ENCODE measurements at regions not wholly inside any gene's neighbourhood (a gene's known extent, or its start where the extent isn't known, plus 50 kb on each side); places are given as distances from the start of the nearest gene placed in this dataset.

- no peak for ATAC-seq
- H3K27me3 Mint-ChIP-seq (ENCODE audit: low read depth), result no peaks in the 10 kb centered on the region
- peaks cover 18% of the 10 kb centered on the region for H3K36me3 Mint-ChIP-seq (ENCODE audit: insufficient read depth)
- peaks cover 44% of the 10 kb centered on the region for H3K4me1 Mint-ChIP-seq (ENCODE audit: low read depth)
- H3K9me3 Mint-ChIP-seq, result no peaks in the 10 kb centered on the region
- no peak overlapping the region for H3K4me3 Mint-ChIP-seq
- no peak for DNase-seq
These were observed 51.1 kb downstream of the GARRE1 start for GRCh38 chr19:34305221-34306083.

GRCh38 chr19:34306213-34306661 lies 51.9 kb downstream of the GARRE1 start:
- no peak for ATAC-seq
- Mint-ChIP-seq H3K9me3 (no peaks in the 10 kb centered on the region), H3K36me3 (ENCODE audit: insufficient read depth) (peaks cover 14% of the 10 kb centered on the region), H3K4me1 (ENCODE audit: low read depth) (peaks cover 52% of the 10 kb centered on the region), H3K4me3 (no peak overlapping the region), H3K27me3 (ENCODE audit: low read depth) (no peaks in the 10 kb centered on the region)
- DNase-seq, result no peak

GRCh38 chr19:34306824-34307223 lies 52.5 kb downstream of the GARRE1 start:
- H3K9me3 Mint-ChIP-seq, result no peaks in the 10 kb centered on the region
- no peaks in the 10 kb centered on the region for H3K27me3 Mint-ChIP-seq (ENCODE audit: low read depth)
- H3K4me3 Mint-ChIP-seq, result no peak overlapping the region
- H3K4me1 Mint-ChIP-seq (ENCODE audit: low read depth), result peaks cover 52% of the 10 kb centered on the region
- ATAC-seq (no peak), DNase-seq (no peak)
- H3K36me3 Mint-ChIP-seq (ENCODE audit: insufficient read depth), result peaks cover 14% of the 10 kb centered on the region

- Mint-ChIP-seq H3K4me1 (ENCODE audit: low read depth) (peaks cover 48% of the 10 kb centered on the region), H3K9me3 (no peaks in the 10 kb centered on the region), H3K4me3 (peak overlapping the region; percentile 58), H3K36me3 (ENCODE audit: insufficient read depth) (peaks cover 16% of the 10 kb centered on the region), H3K27me3 (ENCODE audit: low read depth) (no peaks in the 10 kb centered on the region)
- ATAC-seq (no peak), DNase-seq (no peak)
These were observed 54.3 kb downstream of the GARRE1 start for GRCh38 chr19:34308381-34309367.

- H3K9me3 Mint-ChIP-seq, result no peaks in the 10 kb centered on the region
- H3K36me3 Mint-ChIP-seq (ENCODE audit: insufficient read depth), result peaks cover 16% of the 10 kb centered on the region
- H3K4me3 Mint-ChIP-seq, result peak overlapping the region; percentile 58
- no peaks in the 10 kb centered on the region for H3K27me3 Mint-ChIP-seq (ENCODE audit: low read depth)
- peaks cover 51% of the 10 kb centered on the region for H3K4me1 Mint-ChIP-seq (ENCODE audit: low read depth)
- ATAC-seq (no peak), DNase-seq (no peak)
These were observed 55.2 kb downstream of the GARRE1 start for GRCh38 chr19:34309368-34310138.

- Mint-ChIP-seq H3K27me3 (ENCODE audit: low read depth) (no peaks in the 10 kb centered on the region), H3K9me3 (no peaks in the 10 kb centered on the region), H3K36me3 (ENCODE audit: insufficient read depth) (peaks cover 10% of the 10 kb centered on the region), H3K4me3 (peak overlapping the region; percentile 35), H3K4me1 (ENCODE audit: low read depth) (peaks cover 57% of the 10 kb centered on the region)
- ATAC-seq (no peak), DNase-seq (no peak)
These were observed 54.5 kb upstream of the GPI start for GRCh38 chr19:34310494-34310981.

GRCh38 chr19:34313188-34313587 lies 51.8 kb upstream of the GPI start:
- no peaks in the 10 kb centered on the region for H3K9me3 Mint-ChIP-seq
- H3K36me3 Mint-ChIP-seq (ENCODE audit: insufficient read depth), result peaks cover 7% of the 10 kb centered on the region
- ATAC-seq (no peak), DNase-seq (no peak)
- H3K27me3 Mint-ChIP-seq (ENCODE audit: low read depth), result no peaks in the 10 kb centered on the region
- H3K4me3 Mint-ChIP-seq, result no peak overlapping the region
- peaks cover 64% of the 10 kb centered on the region for H3K4me1 Mint-ChIP-seq (ENCODE audit: low read depth)

- ATAC-seq (no peak), DNase-seq (no peak)
- no peak overlapping the region for H3K4me3 Mint-ChIP-seq
- no peaks in the 10 kb centered on the region for H3K9me3 Mint-ChIP-seq
- peaks cover 7% of the 10 kb centered on the region for H3K36me3 Mint-ChIP-seq (ENCODE audit: insufficient read depth)
- H3K4me1 Mint-ChIP-seq (ENCODE audit: low read depth), result peaks cover 56% of the 10 kb centered on the region
- no peaks in the 10 kb centered on the region for H3K27me3 Mint-ChIP-seq (ENCODE audit: low read depth)
These were observed 50.3 kb upstream of the GPI start for GRCh38 chr19:34314437-34315313.

All from activated T-cell treated with anti-CD3 and anti-CD28 coated beads, Interleukin-2, amount 50 U/mL, for 4 hours (primary cell).